Type B pancreatic cell (in vitro differentiated cells): ENCODE measurements at regions not wholly inside any gene's neighbourhood (a gene's known extent, or its start where the extent isn't known, plus 50 kb on each side); places are given as distances from the start of the nearest gene placed in this dataset.

ENCODE experiments used
- DNase-seq: peaks from one replicate; pipeline ENCODE4 v3.0.0; 2021; ENCODE audit warnings: mixed read lengths; ENCODE audit not compliant: unreplicated experiment; ENCODE audit errors: extremely low spot score
- H3K27ac Mint-ChIP-seq: 2 replicates; pipeline ENCODE4 v1.8.0; 2021; ENCODE audit warnings: mild to moderate bottlenecking, mixed read lengths
- H3K27me3 Mint-ChIP-seq: 2 replicates; pipeline ENCODE4 v1.8.0; 2021; ENCODE audit warnings: mixed read lengths
- H3K36me3 Mint-ChIP-seq: 2 replicates; pipeline ENCODE4 v1.8.0; 2021; ENCODE audit warnings: mixed read lengths
- H3K4me1 Mint-ChIP-seq: one replicate; pipeline ENCODE4 v1.8.0; 2021; ENCODE audit warnings: mixed read lengths; ENCODE audit not compliant: unreplicated experiment
- H3K4me3 Mint-ChIP-seq: 2 replicates; pipeline ENCODE4 v1.8.0; 2021; ENCODE audit warnings: mild to moderate bottlenecking, mixed read lengths
- H3K9me3 Mint-ChIP-seq: 2 replicates; pipeline ENCODE4 v1.8.0; 2021; ENCODE audit warnings: mixed read lengths
- TF ChIP-seq, protein P1 (sequence below): fragments of 200-600 bp; sonication (generic); conservative IDR thresholded peaks from 2 replicates; pipeline ENCODE4 v1.5.0; 2021; ENCODE audit warnings: antibody characterized with exemption, mild to moderate bottlenecking

- no peak for DNase-seq
- H3K27ac Mint-ChIP-seq, result no peak overlapping the region
- no peaks in the 10 kb centered on the region for H3K27me3 Mint-ChIP-seq
- no peak overlapping the region for H3K4me3 Mint-ChIP-seq
- H3K4me1 Mint-ChIP-seq, result peaks cover 5% of the 10 kb centered on the region
- TF ChIP-seq, protein P1, sequence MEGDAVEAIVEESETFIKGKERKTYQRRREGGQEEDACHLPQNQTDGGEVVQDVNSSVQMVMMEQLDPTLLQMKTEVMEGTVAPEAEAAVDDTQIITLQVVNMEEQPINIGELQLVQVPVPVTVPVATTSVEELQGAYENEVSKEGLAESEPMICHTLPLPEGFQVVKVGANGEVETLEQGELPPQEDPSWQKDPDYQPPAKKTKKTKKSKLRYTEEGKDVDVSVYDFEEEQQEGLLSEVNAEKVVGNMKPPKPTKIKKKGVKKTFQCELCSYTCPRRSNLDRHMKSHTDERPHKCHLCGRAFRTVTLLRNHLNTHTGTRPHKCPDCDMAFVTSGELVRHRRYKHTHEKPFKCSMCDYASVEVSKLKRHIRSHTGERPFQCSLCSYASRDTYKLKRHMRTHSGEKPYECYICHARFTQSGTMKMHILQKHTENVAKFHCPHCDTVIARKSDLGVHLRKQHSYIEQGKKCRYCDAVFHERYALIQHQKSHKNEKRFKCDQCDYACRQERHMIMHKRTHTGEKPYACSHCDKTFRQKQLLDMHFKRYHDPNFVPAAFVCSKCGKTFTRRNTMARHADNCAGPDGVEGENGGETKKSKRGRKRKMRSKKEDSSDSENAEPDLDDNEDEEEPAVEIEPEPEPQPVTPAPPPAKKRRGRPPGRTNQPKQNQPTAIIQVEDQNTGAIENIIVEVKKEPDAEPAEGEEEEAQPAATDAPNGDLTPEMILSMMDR, result no peak
- H3K36me3 Mint-ChIP-seq, result no peaks in the 10 kb centered on the region
- no peaks in the 10 kb centered on the region for H3K9me3 Mint-ChIP-seq
These were observed 206.5 kb downstream of the RWDD3 start for GRCh38 chr1:95440511-95440910.

DNA sequence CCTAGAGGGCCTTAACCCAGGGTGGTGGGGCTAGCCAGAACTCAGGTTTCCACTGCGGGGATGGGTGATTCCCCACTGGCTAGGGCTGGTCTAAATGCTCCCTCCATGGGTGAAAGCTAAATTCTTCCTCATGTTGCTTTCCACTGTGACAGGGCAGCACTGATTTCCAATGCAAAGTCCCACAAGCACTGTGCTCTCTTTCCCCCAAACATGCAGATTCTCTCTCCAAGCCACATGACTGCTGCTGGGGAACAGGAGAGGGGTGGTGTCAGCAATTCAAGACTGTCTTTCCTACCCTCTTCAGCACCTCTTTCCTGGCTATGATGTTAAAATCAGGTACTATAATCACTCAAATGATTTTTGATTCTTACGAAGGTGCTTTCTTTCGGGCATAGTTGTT lies 215.5 kb downstream of the RWDD3 start:
- TF ChIP-seq, protein P1, result no peak
- no peaks in the 10 kb centered on the region for H3K9me3 Mint-ChIP-seq
- H3K4me3 Mint-ChIP-seq, result no peak overlapping the region
- H3K27ac Mint-ChIP-seq, result no peak overlapping the region
- no peaks in the 10 kb centered on the region for H3K36me3 Mint-ChIP-seq
- H3K27me3 Mint-ChIP-seq, result no peaks in the 10 kb centered on the region
- no peak for DNase-seq
- no peaks in the 10 kb centered on the region for H3K4me1 Mint-ChIP-seq

- Mint-ChIP-seq H3K27ac (no peak overlapping the region), H3K9me3 (no peaks in the 10 kb centered on the region), H3K36me3 (no peaks in the 10 kb centered on the region), H3K4me3 (no peak overlapping the region), H3K4me1 (no peaks in the 10 kb centered on the region), H3K27me3 (no peaks in the 10 kb centered on the region)
- DNase-seq, result no peak
- TF ChIP-seq, protein P1, result no peak
These were observed 217.0 kb downstream of the RWDD3 start for GRCh38 chr1:95451054-95451453.

- H3K36me3 Mint-ChIP-seq, result no peaks in the 10 kb centered on the region
- no peak overlapping the region for H3K4me3 Mint-ChIP-seq
- no peaks in the 10 kb centered on the region for H3K9me3 Mint-ChIP-seq
- H3K4me1 Mint-ChIP-seq, result no peaks in the 10 kb centered on the region
- no peak for DNase-seq
- no peaks in the 10 kb centered on the region for H3K27me3 Mint-ChIP-seq
- no peak overlapping the region for H3K27ac Mint-ChIP-seq
- TF ChIP-seq, protein P1, result no peak
These were observed 217.9 kb downstream of the RWDD3 start for GRCh38 chr1:95451904-95452303.

- no peak overlapping the region for H3K4me3 Mint-ChIP-seq
- no peak for DNase-seq
- H3K9me3 Mint-ChIP-seq, result no peaks in the 10 kb centered on the region
- H3K4me1 Mint-ChIP-seq, result no peaks in the 10 kb centered on the region
- TF ChIP-seq, protein P1, result no peak
- no peaks in the 10 kb centered on the region for H3K27me3 Mint-ChIP-seq
- no peak overlapping the region for H3K27ac Mint-ChIP-seq
- no peaks in the 10 kb centered on the region for H3K36me3 Mint-ChIP-seq
These were observed 219.0 kb downstream of the RWDD3 start for GRCh38 chr1:95453053-95453452.

- TF ChIP-seq, protein P1, result peak; percentile 47
- Mint-ChIP-seq H3K4me3 (no peak overlapping the region), H3K9me3 (no peaks in the 10 kb centered on the region), H3K36me3 (no peaks in the 10 kb centered on the region), H3K27me3 (no peaks in the 10 kb centered on the region), H3K27ac (no peak overlapping the region), H3K4me1 (no peaks in the 10 kb centered on the region)
- no peak for DNase-seq
These were observed 233.0 kb downstream of the RWDD3 start for GRCh38 chr1:95467036-95467435.
